GM23248 (cell line): ENCODE measurements at regions not wholly inside any gene's neighbourhood (a gene's known extent, or its start where the extent isn't known, plus 50 kb on each side); places are given as distances from the start of the nearest gene placed in this dataset.

Experiments used
- DNase-seq: peaks from one replicate; pipeline ENCODE4 v3.0.0-alpha.2; 2015
- H2AFZ ChIP-seq: fragments of 200-600 bp; sonication (generic); 2 replicates; pipeline ENCODE4 v1.6.1; 2016; ENCODE audit warnings: antibody characterized with exemption
- H3F3A ChIP-seq: fragments of 200-600 bp; sonication (generic); 2 replicates; pipeline ENCODE4 v1.6.1; 2016; ENCODE audit warnings: mild to moderate bottlenecking, antibody characterized with exemption, mixed run types; ENCODE audit not compliant: insufficient read depth
- H3K27ac ChIP-seq: fragments of 200-600 bp; sonication (generic); 2 replicates; pipeline ENCODE4 v1.5.1; 2016; ENCODE audit warnings: mild to moderate bottlenecking
- H3K27me3 ChIP-seq: fragments of 200-600 bp; sonication (generic); replicated peaks from 2 replicates; pipeline ENCODE4 v1.6.1; 2016; ENCODE audit warnings: mild to moderate bottlenecking; ENCODE audit not compliant: insufficient read depth
- H3K36me3 ChIP-seq: fragments of 200-600 bp; sonication (generic); 2 replicates; pipeline ENCODE4 v1.6.1; 2016; ENCODE audit warnings: low read depth, mild to moderate bottlenecking
- H3K4me1 ChIP-seq: fragments of 200-600 bp; sonication (generic); 2 replicates; pipeline ENCODE4 v1.6.1; 2016; ENCODE audit warnings: mild to moderate bottlenecking; ENCODE audit not compliant: insufficient read depth
- H3K4me2 ChIP-seq: fragments of 200-600 bp; sonication (generic); one replicate; pipeline ENCODE4 v1.6.1; 2016; ENCODE audit warnings: mild to moderate bottlenecking; ENCODE audit not compliant: unreplicated experiment
- H3K4me3 ChIP-seq: fragments of 200-600 bp; sonication (generic); 2 replicates; pipeline ENCODE4 v1.5.1; 2016; ENCODE audit warnings: mild to moderate bottlenecking
- H3K79me2 ChIP-seq: fragments of 200-600 bp; sonication (generic); 2 replicates; pipeline ENCODE4 v1.6.1; 2016; ENCODE audit warnings: mild to moderate bottlenecking; ENCODE audit not compliant: insufficient read depth
- H3K9ac ChIP-seq: fragments of 200-600 bp; sonication (generic); 2 replicates; pipeline ENCODE4 v1.6.1; 2016; ENCODE audit warnings: mild to moderate bottlenecking
- H3K9me2 ChIP-seq: fragments of 200-600 bp; sonication (generic); 2 replicates; pipeline ENCODE4 v1.6.1; 2016; ENCODE audit warnings: mixed run types, mild to moderate bottlenecking, moderate library complexity; ENCODE audit not compliant: insufficient read depth
- H3K9me3 ChIP-seq: fragments of 200-600 bp; sonication (generic); one replicate; pipeline ENCODE4 v1.6.1; 2017; ENCODE audit warnings: low read depth
- H4K20me1 ChIP-seq: fragments of 200-600 bp; sonication (generic); 2 replicates; pipeline ENCODE4 v1.6.0; 2016; ENCODE audit not compliant: insufficient read depth
- EZH2 ChIP-seq: fragments of 200-600 bp; sonication (generic); IDR thresholded peaks from 2 replicates; pipeline ENCODE4 v1.6.1; 2018; ENCODE audit warnings: antibody characterized with exemption, mild to moderate bottlenecking; ENCODE audit not compliant: insufficient read depth, poor library complexity, severe bottlenecking
- EZH2phosphoT487 ChIP-seq: fragments of 200-600 bp; sonication (generic); IDR thresholded peaks from 2 replicates; pipeline ENCODE4 v1.6.1; 2018; ENCODE audit warnings: antibody characterized with exemption, moderate library complexity, mild to moderate bottlenecking, low read depth; ENCODE audit not compliant: insufficient read depth
- WGBS, 2 experiments: methylation state at CpG; one replicate each; pipeline ENCODE4 v1.1.6; 2015 to 2017; ENCODE audit warnings: low lambda C conversion rate in 2 of 2, low coverage in 1 of 2; ENCODE audit errors: missing lambda C conversion rate in 2 of 2; 5-methylcytosine and 5-hydroxymethylcytosine counted together
- in situ Hi-C: fragments of 300-500 bp; cut with MboI; formaldehyde crosslinking; loops from 2 replicates; pipeline ENCODE4 v1.15.0; 2020

GRCh38 chr6:131362696-131363095 is 210.3 kb upstream of the ARG1 start:
- peak; percentile 63 for DNase-seq
- Histone ChIP-seq H3K9ac (no peak overlapping the region), H3K9me3 (no peaks in the 10 kb centered on the region), H3K36me3 (no peaks in the 10 kb centered on the region), H3K4me2 (no peak overlapping the region), H3K9me2 (no peaks in the 10 kb centered on the region), H3K27ac (peak overlapping the region; percentile 56), H3K4me1 (peaks cover 11% of the 10 kb centered on the region), H3F3A (0 out of 2 replicates have a peak, but pooled peaks cover 8% of the 10 kb centered on the region), H3K79me2 (no peaks in the 10 kb centered on the region), H2AFZ (no peak overlapping the region), H4K20me1 (no peaks in the 10 kb centered on the region), H3K4me3 (no peak overlapping the region), H3K27me3 (no peaks in the 10 kb centered on the region)
- in situ Hi-C loops: no loop called here
- 47 to 61% methylated on average over 8 of the region's 8 CpGs for whole genome bisulfite sequencing, 2 experiments
- TF ChIP-seq EZH2phosphoT487 (no peak), EZH2 (no peak)

- Histone ChIP-seq H3K27ac (no peak overlapping the region), H4K20me1 (no peaks in the 10 kb centered on the region), H3K36me3 (no peaks in the 10 kb centered on the region), H2AFZ (no peak overlapping the region), H3K4me2 (no peak overlapping the region), H3K4me3 (no peak overlapping the region), H3K9me3 (no peaks in the 10 kb centered on the region), H3K9ac (no peak overlapping the region), H3K4me1 (peaks cover 22% of the 10 kb centered on the region), H3K79me2 (no peaks in the 10 kb centered on the region), H3K9me2 (no peaks in the 10 kb centered on the region), H3K27me3 (no peaks in the 10 kb centered on the region), H3F3A (peaks cover 12% of the 10 kb centered on the region; the same call in 1 of the 2 replicates)
- TF ChIP-seq EZH2 (no peak), EZH2phosphoT487 (no peak)
- in situ Hi-C loops: no loop called here
- 86 to 92% methylated on average over 1 of the region's 1 CpG for WGBS, 2 experiments
- no peak for DNase-seq
These were observed 208.8 kb upstream of the ARG1 start for GRCh38 chr6:131363947-131364834.

GRCh38 chr6:131366223-131366622 is 206.8 kb upstream of the ARG1 start:
- Histone ChIP-seq H3K27ac (no peak overlapping the region), H3K9me2 (no peaks in the 10 kb centered on the region), H3K9ac (no peak overlapping the region), H3K4me2 (no peak overlapping the region), H3K79me2 (no peaks in the 10 kb centered on the region), H4K20me1 (no peaks in the 10 kb centered on the region), H3K4me1 (peaks cover 22% of the 10 kb centered on the region), H2AFZ (no peak overlapping the region), H3K36me3 (no peaks in the 10 kb centered on the region), H3K4me3 (no peak overlapping the region), H3K27me3 (no peaks in the 10 kb centered on the region), H3K9me3 (no peaks in the 10 kb centered on the region), H3F3A (peaks cover 12% of the 10 kb centered on the region; the same call in 1 of the 2 replicates)
- no peak for TF ChIP-seq EZH2
- no peak for TF ChIP-seq EZH2phosphoT487
- no peak for DNase-seq
- 62 to 79% methylated on average over 2 of the region's 2 CpGs for WGBS, 2 experiments
- in situ Hi-C loops: no loop called here

- H3K4me2 ChIP-seq: no peak overlapping the region
- H3K79me2 ChIP-seq: no peaks in the 10 kb centered on the region
- TF ChIP-seq EZH2phosphoT487: no peak
- TF ChIP-seq EZH2: no peak
- H3K9ac ChIP-seq: no peak overlapping the region
- H3F3A ChIP-seq: peaks cover 11% of the 10 kb centered on the region; the same call in 1 of the 2 replicates
- H2AFZ ChIP-seq: no peak overlapping the region
- no peak overlapping the region for H3K27ac ChIP-seq
- no peaks in the 10 kb centered on the region for H3K27me3 ChIP-seq
- H3K36me3 ChIP-seq: no peaks in the 10 kb centered on the region
- no peaks in the 10 kb centered on the region for H3K9me2 ChIP-seq
- DNase-seq: no peak
- WGBS, 2 experiments: 81 to 84% methylated on average over 10 of the region's 10 CpGs
- no peak overlapping the region for H3K4me3 ChIP-seq
- H3K9me3 ChIP-seq: no peaks in the 10 kb centered on the region
- peaks cover 22% of the 10 kb centered on the region for H3K4me1 ChIP-seq
- in situ Hi-C loops: no loop called here
- H4K20me1 ChIP-seq: no peaks in the 10 kb centered on the region
These were observed 205.7 kb upstream of the ARG1 start for GRCh38 chr6:131367206-131367873.
